Kidney (tissue), 13 donors: ENCODE measurements at regions not wholly inside any gene's neighbourhood (a gene's known extent, or its start where the extent isn't known, plus 50 kb on each side); places are given as distances from the start of the nearest gene placed in this dataset.

Experiments used
- DNase-seq, 5 donors: peaks; one replicate each; pipeline ENCODE4 v3.0.0-alpha.2; 2013 to 2020
- FAIRE-seq: peaks from 2 replicates; lab custom pipeline; 2012; peaks lifted over from hg19 to GRCh38; lab: Jason Lieb, UNC
- H3K27ac ChIP-seq, 2 donors: one replicate each; pipeline ENCODE4 v1.7.0; 2013; ENCODE audit warnings: low read depth in 2 of 2, low read length in 2 of 2, inconsistent platforms in 1 of 2
- H3K27me3 ChIP-seq: one replicate; pipeline ENCODE4 v1.7.1; 2013; ENCODE audit warnings: low read length, inconsistent platforms; ENCODE audit not compliant: control insufficient read depth, insufficient read depth
- H3K36me3 ChIP-seq, 3 donors: one replicate each; pipeline versions ENCODE4 v1.7.0 to v1.7.1; 2013; ENCODE audit warnings: low read length in 3 of 3, control low read depth in 1 of 3, inconsistent platforms in 1 of 3; ENCODE audit not compliant: insufficient read depth in 3 of 3, control insufficient read depth in 2 of 3
- H3K4me1 ChIP-seq, 3 donors: one replicate each; pipeline versions ENCODE4 v1.7.0 to v1.7.1; 2013; ENCODE audit warnings: low read length in 3 of 3, inconsistent platforms in 1 of 3, low read depth in 1 of 3; ENCODE audit not compliant: control insufficient read depth in 2 of 3, insufficient read depth in 2 of 3
- H3K4me3 ChIP-seq, 3 donors: one replicate each; pipeline versions ENCODE4 v1.7.0 to v1.8.1; 2013; ENCODE audit warnings: low read length in 3 of 3, control low read depth in 1 of 3, inconsistent platforms in 1 of 3
- H3K9ac ChIP-seq, 3 donors: one replicate each; pipeline versions ENCODE4 v1.7.0 to v1.7.1; 2013; ENCODE audit warnings: low read length in 3 of 3, control low read depth in 1 of 3, inconsistent platforms in 1 of 3
- H3K9me3 ChIP-seq, 3 donors: one replicate each; pipeline versions ENCODE4 v1.7.0 to v1.7.1; 2013; ENCODE audit warnings: low read length in 3 of 3, control low read depth in 1 of 3, inconsistent platforms in 1 of 3; ENCODE audit not compliant: control insufficient read depth in 2 of 3, insufficient read depth in 1 of 3
- intact Hi-C: fragments of 100-400 bp; cut with DNase I; formaldehyde crosslinking; loops from one replicate; pipeline ENCODE4 v1.11.1; 2022
- TF ChIP-seq, protein P1 (sequence below): IDR thresholded peaks from 3 replicates; pipeline ENCODE4 v1.5.1; 2012; ENCODE audit warnings: mild to moderate bottlenecking, moderate library complexity, borderline replicate concordance; ENCODE audit not compliant: insufficient read depth; ENCODE audit errors: extremely low read depth
- donor health status: control.
- donor health status: control.
- donor health status: control.
- donor health status: control.
- donor health status: control.
- donor health status: DM: yes; HTN: yes; CAD: no.
- donor health status: Normal renal cell carcinoma (clear cell type).

DNA sequence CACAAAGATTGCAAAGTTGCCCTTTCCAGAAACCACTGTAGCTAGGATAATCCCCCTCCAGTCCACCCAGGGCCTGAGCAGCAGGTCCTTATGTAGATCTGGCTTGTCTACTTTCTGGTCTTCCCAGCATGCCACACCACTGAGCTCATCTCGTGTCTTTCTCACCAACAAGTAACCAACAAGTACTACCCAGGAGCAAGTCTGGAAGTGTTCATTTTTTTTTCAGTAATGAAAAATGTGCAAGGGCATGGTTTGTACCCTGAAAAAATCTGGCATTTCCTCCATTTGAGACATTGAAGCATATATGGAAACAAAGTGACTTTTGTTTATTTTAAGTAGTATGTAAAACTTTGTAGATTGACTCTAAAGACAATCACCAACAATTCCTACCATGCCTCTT lies 120.8 kb downstream of the INHBA start:
- FAIRE-seq (no peak), DNase-seq (no peak)
- no peaks in the 10 kb centered on the region for H3K9me3 ChIP-seq
- H3K36me3 ChIP-seq: no peaks in the 10 kb centered on the region
- TF ChIP-seq, protein P1, sequence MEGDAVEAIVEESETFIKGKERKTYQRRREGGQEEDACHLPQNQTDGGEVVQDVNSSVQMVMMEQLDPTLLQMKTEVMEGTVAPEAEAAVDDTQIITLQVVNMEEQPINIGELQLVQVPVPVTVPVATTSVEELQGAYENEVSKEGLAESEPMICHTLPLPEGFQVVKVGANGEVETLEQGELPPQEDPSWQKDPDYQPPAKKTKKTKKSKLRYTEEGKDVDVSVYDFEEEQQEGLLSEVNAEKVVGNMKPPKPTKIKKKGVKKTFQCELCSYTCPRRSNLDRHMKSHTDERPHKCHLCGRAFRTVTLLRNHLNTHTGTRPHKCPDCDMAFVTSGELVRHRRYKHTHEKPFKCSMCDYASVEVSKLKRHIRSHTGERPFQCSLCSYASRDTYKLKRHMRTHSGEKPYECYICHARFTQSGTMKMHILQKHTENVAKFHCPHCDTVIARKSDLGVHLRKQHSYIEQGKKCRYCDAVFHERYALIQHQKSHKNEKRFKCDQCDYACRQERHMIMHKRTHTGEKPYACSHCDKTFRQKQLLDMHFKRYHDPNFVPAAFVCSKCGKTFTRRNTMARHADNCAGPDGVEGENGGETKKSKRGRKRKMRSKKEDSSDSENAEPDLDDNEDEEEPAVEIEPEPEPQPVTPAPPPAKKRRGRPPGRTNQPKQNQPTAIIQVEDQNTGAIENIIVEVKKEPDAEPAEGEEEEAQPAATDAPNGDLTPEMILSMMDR: no peak
- H3K27me3 ChIP-seq: no peaks in the 10 kb centered on the region
- H3K4me3 ChIP-seq: no peak overlapping the region
- no peaks in the 10 kb centered on the region for H3K4me1 ChIP-seq
- H3K9ac ChIP-seq: no peak overlapping the region
- H3K27ac ChIP-seq: no peak overlapping the region
- intact Hi-C loops: no loop called here

DNA sequence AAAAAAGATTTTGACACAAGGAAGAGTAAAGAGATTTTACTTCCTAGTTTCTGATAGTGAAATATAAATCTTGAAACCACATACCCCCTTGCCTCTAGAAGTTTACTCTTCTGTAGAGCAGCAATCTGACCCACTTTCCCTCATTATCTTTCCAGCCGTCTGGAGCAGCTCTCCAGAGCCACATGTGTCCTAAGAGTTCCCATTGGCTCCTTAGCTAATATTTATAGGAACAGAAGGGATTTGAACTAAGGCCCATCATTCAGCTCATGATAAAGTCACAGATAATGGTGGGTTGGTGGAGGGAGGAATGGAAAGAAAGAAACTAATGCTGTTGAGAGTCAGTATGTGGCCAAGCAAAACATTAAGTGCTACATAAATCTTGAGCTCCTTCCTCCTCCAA lies 121.8 kb downstream of the INHBA start:
- no peak overlapping the region for H3K27ac ChIP-seq
- no peak overlapping the region for H3K9ac ChIP-seq
- TF ChIP-seq, protein P1: no peak
- DNase-seq (peak in 2 of 5 donors; percentile 9 to 35), FAIRE-seq (no peak)
- no peaks in the 10 kb centered on the region for H3K9me3 ChIP-seq
- intact Hi-C loops: no loop called here
- no peaks in the 10 kb centered on the region for H3K4me1 ChIP-seq
- no peaks in the 10 kb centered on the region for H3K36me3 ChIP-seq
- no peaks in the 10 kb centered on the region for H3K27me3 ChIP-seq
- no peak overlapping the region for H3K4me3 ChIP-seq

- intact Hi-C loops: no loop called here
- Histone ChIP-seq H3K36me3 (no peaks in the 10 kb centered on the region), H3K4me1 (no peaks in the 10 kb centered on the region), H3K9me3 (no peaks in the 10 kb centered on the region), H3K27ac (no peak overlapping the region), H3K4me3 (no peak overlapping the region), H3K9ac (no peak overlapping the region), H3K27me3 (no peaks in the 10 kb centered on the region)
- TF ChIP-seq, protein P1: no peak
- DNase-seq (peak in 1 of 5 donors; percentile 3), FAIRE-seq (no peak)
Measured at GRCh38 chr7:41579961-41580935, 122.6 kb downstream of the INHBA start.
